ENCODE measurements at regions not wholly inside any gene's neighbourhood (a gene's known extent, or its start where the extent isn't known, plus 50 kb on each side); places are given as distances from the start of the nearest gene placed in this dataset.

DNA sequence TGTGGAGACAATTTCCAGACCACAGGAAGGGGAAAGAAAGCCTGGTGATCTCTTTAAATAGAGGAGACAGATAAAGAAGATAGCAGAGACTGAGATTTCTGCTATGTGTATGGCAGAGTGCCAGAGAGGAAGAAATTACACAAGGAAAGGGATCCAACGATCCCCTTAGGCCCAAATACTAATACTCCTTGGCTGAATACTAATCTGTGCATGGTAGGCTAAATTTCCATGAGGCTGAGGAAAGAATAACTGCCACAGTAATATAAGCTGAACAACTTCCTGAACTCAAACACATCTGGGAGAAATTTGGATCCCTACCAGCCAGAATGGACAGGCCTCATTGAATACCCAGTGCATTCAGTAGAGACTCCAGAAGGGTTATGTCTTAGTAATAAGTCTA, 83.3 kb upstream of the TNFAIP3 start:
- Histone ChIP-seq H3K4me1 (peaks cover 0 to 17% (median 9%) of the 10 kb centered on the region in 4 donors), H3K27ac (no peak overlapping the region), H3K9me3 (no peaks in the 10 kb centered on the region), H3K4me3 (no peak overlapping the region), H3K27me3 (no peaks in the 10 kb centered on the region), H3K36me3 (no peaks in the 10 kb centered on the region)
- WGBS, 5 donors = 25 to 34% (median 30%) methylated on average over 1 of the region's 1 CpG
- TF ChIP-seq POLR2AphosphoS5 (IDR thresholded peaks at IDR 0.05) (no peak), POLR2A (IDR thresholded peaks at IDR 0.05) (no peak), EP300 (IDR thresholded peaks at IDR 0.05) (no peak)
- TF ChIP-seq, protein P1, sequence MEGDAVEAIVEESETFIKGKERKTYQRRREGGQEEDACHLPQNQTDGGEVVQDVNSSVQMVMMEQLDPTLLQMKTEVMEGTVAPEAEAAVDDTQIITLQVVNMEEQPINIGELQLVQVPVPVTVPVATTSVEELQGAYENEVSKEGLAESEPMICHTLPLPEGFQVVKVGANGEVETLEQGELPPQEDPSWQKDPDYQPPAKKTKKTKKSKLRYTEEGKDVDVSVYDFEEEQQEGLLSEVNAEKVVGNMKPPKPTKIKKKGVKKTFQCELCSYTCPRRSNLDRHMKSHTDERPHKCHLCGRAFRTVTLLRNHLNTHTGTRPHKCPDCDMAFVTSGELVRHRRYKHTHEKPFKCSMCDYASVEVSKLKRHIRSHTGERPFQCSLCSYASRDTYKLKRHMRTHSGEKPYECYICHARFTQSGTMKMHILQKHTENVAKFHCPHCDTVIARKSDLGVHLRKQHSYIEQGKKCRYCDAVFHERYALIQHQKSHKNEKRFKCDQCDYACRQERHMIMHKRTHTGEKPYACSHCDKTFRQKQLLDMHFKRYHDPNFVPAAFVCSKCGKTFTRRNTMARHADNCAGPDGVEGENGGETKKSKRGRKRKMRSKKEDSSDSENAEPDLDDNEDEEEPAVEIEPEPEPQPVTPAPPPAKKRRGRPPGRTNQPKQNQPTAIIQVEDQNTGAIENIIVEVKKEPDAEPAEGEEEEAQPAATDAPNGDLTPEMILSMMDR (IDR thresholded peaks at IDR 0.05) = no peak
- DNase-seq = no peak
- intact Hi-C loops (cut with DNase I; ENCODE audit: low total_unique reads) = no loop called here

DNA sequence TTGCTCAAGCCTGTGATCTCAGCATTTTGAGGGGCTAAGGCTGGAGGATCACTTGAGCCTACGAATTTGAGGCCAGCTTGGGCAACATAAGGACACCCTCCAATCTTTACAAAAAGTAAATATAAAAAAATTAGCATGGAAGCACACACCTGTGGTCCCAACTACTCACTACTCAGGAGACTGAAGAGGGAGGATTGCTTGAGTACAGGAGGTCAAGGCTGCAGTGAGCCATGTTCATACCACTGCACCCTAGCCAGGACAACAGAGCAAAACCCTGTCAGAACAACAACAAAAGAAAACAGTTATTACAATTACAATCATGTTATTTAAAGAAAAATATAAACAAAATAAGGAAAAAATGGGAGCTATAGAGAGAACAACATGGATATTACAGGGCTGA, 82.5 kb upstream of the TNFAIP3 start:
- DNase-seq = no peak
- 41 to 94% (median 76%) methylated on average over 1 of the region's 1 CpG for WGBS, 5 donors
- H3K27ac ChIP-seq = no peak overlapping the region
- intact Hi-C loops (cut with DNase I; ENCODE audit: low total_unique reads) = no loop called here
- H3K4me3 ChIP-seq = no peak overlapping the region
- H3K27me3 ChIP-seq = no peaks in the 10 kb centered on the region
- peaks cover 0 to 17% (median 9%) of the 10 kb centered on the region in 4 donors for H3K4me1 ChIP-seq
- TF ChIP-seq, protein P1 (IDR thresholded peaks at IDR 0.05) = no peak
- TF ChIP-seq POLR2A (IDR thresholded peaks at IDR 0.05) (no peak), EP300 (IDR thresholded peaks at IDR 0.05) (no peak)
- no peaks in the 10 kb centered on the region for H3K36me3 ChIP-seq
- no peaks in the 10 kb centered on the region for H3K9me3 ChIP-seq

DNA sequence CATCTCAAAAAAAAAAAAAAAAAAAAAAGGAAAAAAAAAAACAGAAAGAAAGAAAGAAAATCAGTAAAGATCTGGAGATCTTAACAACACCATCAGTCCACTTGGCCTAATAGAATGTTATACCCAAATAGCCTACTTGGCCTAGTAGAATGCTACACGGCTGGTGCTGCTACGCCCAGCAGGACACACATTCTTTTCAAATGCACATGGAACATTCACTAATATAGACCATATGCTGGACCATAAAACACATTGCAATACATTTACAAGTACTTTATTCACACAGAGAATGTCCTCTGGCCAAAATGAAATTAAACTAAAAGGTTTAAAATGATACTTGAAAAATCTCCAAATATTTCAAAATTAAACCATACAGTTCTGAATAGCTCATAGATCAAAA, 80.0 kb upstream of the TNFAIP3 start:
- H3K27ac ChIP-seq = no peak overlapping the region
- no peaks in the 10 kb centered on the region for H3K9me3 ChIP-seq
- intact Hi-C loops (cut with DNase I; ENCODE audit: low total_unique reads) = no loop called here
- H3K36me3 ChIP-seq = no peaks in the 10 kb centered on the region
- 93 to 98% (median 94%) methylated on average over 2 of the region's 2 CpGs for WGBS, 5 donors
- no peaks in the 10 kb centered on the region for H3K27me3 ChIP-seq
- no peak for DNase-seq
- TF ChIP-seq EP300 (IDR thresholded peaks at IDR 0.05) (no peak), POLR2AphosphoS5 (IDR thresholded peaks at IDR 0.05) (no peak), POLR2A (IDR thresholded peaks at IDR 0.05) (no peak)
- TF ChIP-seq, protein P1 (IDR thresholded peaks at IDR 0.05) = no peak
- H3K4me1 ChIP-seq = peaks cover 0 to 16% (median 0%) of the 10 kb centered on the region in 4 donors
- no peak overlapping the region for H3K4me3 ChIP-seq

DNA sequence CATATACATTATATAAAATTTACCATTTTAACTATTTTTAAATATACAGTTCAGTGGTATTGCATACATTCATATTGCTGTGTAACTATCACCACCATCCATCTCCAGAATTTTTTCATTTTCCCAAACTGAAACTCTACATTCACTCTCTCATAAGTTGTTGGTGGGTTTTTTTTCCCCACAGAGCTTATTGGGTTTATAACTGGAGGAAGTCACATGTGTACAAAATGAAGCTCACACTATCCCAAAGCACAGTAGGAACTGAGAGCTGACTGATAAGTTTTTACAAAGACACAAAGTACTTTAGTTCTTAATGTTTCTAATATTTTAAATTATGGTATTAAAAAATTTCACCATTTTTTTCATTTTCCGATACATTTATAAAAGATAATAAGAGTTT, 78.8 kb upstream of the TNFAIP3 start:
- H3K9me3 ChIP-seq = no peaks in the 10 kb centered on the region
- peaks cover 0 to 16% (median 0%) of the 10 kb centered on the region in 4 donors for H3K4me1 ChIP-seq
- H3K27ac ChIP-seq = no peak overlapping the region
- no peak for DNase-seq
- no peak for TF ChIP-seq EP300 (IDR thresholded peaks at IDR 0.05)
- TF ChIP-seq, protein P1 (IDR thresholded peaks at IDR 0.05) = no peak
- no peak for TF ChIP-seq POLR2A (IDR thresholded peaks at IDR 0.05)
- no peak for TF ChIP-seq POLR2AphosphoS5 (IDR thresholded peaks at IDR 0.05)
- intact Hi-C loops (cut with DNase I; ENCODE audit: low total_unique reads) = no loop called here
- H3K27me3 ChIP-seq = no peaks in the 10 kb centered on the region
- H3K4me3 ChIP-seq = no peak overlapping the region
- WGBS, 5 donors = 93 to 100% (median 96%) methylated on average over 1 of the region's 1 CpG
- no peaks in the 10 kb centered on the region for H3K36me3 ChIP-seq
